A549 (cell line): ENCODE measurements at regions not wholly inside any gene's neighbourhood (a gene's known extent, or its start where the extent isn't known, plus 50 kb on each side); places are given as distances from the start of the nearest gene placed in this dataset.

Experiments used
- ESRRA ChIP-seq: fragments of 150-350 bp; IDR thresholded peaks from 2 replicates; pipeline ENCODE4 v1.6.1; 2014; ENCODE audit warnings: mild to moderate bottlenecking, low read length, borderline replicate concordance
- GATA3 ChIP-seq: IDR thresholded peaks from 2 replicates; pipeline ENCODE4 v1.6.1; 2012; ENCODE audit warnings: borderline replicate concordance
- MAFK ChIP-seq: fragments of 450-650 bp; IDR thresholded peaks from 2 replicates; pipeline ENCODE4 v1.6.1; 2014; ENCODE audit not compliant: partially characterized antibody
- NR3C1 ChIP-seq: fragments of >200 bp; sonication (Bioruptor Twin); formaldehyde crosslinking; IDR thresholded peaks from 3 replicates; pipeline ENCODE4 v1.6.1; 2017
- POLR2A ChIP-seq: IDR thresholded peaks from 2 replicates; pipeline ENCODE4 v1.6.1; 2012; ENCODE audit warnings: mild to moderate bottlenecking, low read length
- REST ChIP-seq: fragments of 200-600 bp; sonication (generic); IDR thresholded peaks from 2 replicates; pipeline ENCODE4 v1.6.1; 2016; ENCODE audit warnings: antibody characterized with exemption, mild to moderate bottlenecking, moderate library complexity

GRCh38 chr20:22159276-22159675, 425.1 kb downstream of the FOXA2 start:
- TF ChIP-seq MAFK (no peak), NR3C1 (no peak), ESRRA (no peak), GATA3 (no peak), POLR2A (no peak), REST (no peak)
